Thymus (tissue), 11 donors: ENCODE measurements at regions not wholly inside any gene's neighbourhood (a gene's known extent, or its start where the extent isn't known, plus 50 kb on each side); places are given as distances from the start of the nearest gene placed in this dataset.

Source experiments
- DNase-seq, 9 donors: peaks; one replicate each; pipeline ENCODE4 v3.0.0-alpha.2; 2013; ENCODE audit warnings: low spot score in 9 of 9, low read depth in 6 of 9, missing footprints in 1 of 9
- H3K27ac ChIP-seq, 2 donors: one replicate each; pipeline ENCODE4 v1.5.1; 2013; ENCODE audit warnings: control low read depth in 1 of 2, low read depth in 1 of 2, low read length in 1 of 2, mild to moderate bottlenecking in 1 of 2, moderate library complexity in 1 of 2
- H3K27me3 ChIP-seq, 2 donors: one replicate each; pipeline ENCODE4 v1.5.1; 2013; ENCODE audit warnings: low read length in 1 of 2; ENCODE audit not compliant: control insufficient read depth in 2 of 2, insufficient read depth in 1 of 2
- H3K36me3 ChIP-seq, 2 donors: one replicate each; pipeline ENCODE4 v1.5.1; 2013; ENCODE audit warnings: low read length in 1 of 2, mild to moderate bottlenecking in 1 of 2, moderate library complexity in 1 of 2; ENCODE audit not compliant: control insufficient read depth in 2 of 2, insufficient read depth in 2 of 2
- H3K4me1 ChIP-seq, 2 donors: one replicate each; pipeline ENCODE4 v1.5.1; 2013; ENCODE audit warnings: low read length in 2 of 2; ENCODE audit not compliant: control insufficient read depth in 2 of 2, insufficient read depth in 2 of 2
- H3K4me3 ChIP-seq, 2 donors: one replicate each; pipeline ENCODE4 v1.5.1; 2013; ENCODE audit warnings: low read length in 2 of 2, control low read depth in 1 of 2, mild to moderate bottlenecking in 1 of 2
- H3K9me3 ChIP-seq, 2 donors: one replicate each; pipeline ENCODE4 v1.5.1; 2013; ENCODE audit warnings: low read length in 1 of 2, mild to moderate bottlenecking in 1 of 2; ENCODE audit not compliant: control insufficient read depth in 2 of 2, insufficient read depth in 1 of 2
- WGBS: extraction: QIAGEN DNeasy Blood & Tissue Kit; methylation state at CpG from one replicate; pipeline ENCODE4 v1.1.7; 2013; 5-methylcytosine and 5-hydroxymethylcytosine counted together
- donor health status: healthy.

GRCh38 chr17:52376137-52376536 is 217.6 kb upstream of the CA10 start:
- 70% methylated on average over 3 of the region's 3 CpGs for WGBS
- no peaks in the 10 kb centered on the region for H3K9me3 ChIP-seq

DNA sequence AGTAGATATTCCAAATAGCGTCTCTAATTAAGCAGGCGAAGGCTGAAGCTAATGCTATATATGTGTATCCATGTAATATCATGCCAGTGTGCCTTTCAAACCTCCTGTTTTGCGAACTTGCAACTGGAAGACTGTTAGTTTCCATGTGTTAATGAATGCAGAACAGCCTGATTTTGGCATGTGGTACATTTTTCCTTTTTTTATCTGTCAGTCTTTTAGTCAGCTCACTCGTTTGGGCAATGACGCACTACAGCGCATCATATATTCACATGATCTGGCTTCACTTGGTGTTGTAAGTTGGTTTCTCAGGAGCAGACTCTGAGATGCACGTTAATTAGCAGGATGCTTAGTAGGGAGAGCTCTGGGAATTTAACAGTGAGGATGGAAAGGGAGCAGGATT is 210.4 kb upstream of the CA10 start:
- Histone ChIP-seq H3K9me3 (no peaks in the 10 kb centered on the region), H3K4me1 (no peaks in the 10 kb centered on the region), H3K27ac (no peak overlapping the region), H3K36me3 (no peaks in the 10 kb centered on the region), H3K27me3 (no peaks in the 10 kb centered on the region), H3K4me3 (no peak overlapping the region)
- WGBS: 90% methylated on average over 7 of the region's 7 CpGs
- no peak for DNase-seq

More at GRCh38 chr17:52376137-52376536, 217.6 kb upstream of the CA10 start:
- Histone ChIP-seq H3K4me1 (no peaks in the 10 kb centered on the region), H3K36me3 (no peaks in the 10 kb centered on the region), H3K27ac (no peak overlapping the region), H3K27me3 (no peaks in the 10 kb centered on the region), H3K4me3 (no peak overlapping the region)
- no peak for DNase-seq

DNA sequence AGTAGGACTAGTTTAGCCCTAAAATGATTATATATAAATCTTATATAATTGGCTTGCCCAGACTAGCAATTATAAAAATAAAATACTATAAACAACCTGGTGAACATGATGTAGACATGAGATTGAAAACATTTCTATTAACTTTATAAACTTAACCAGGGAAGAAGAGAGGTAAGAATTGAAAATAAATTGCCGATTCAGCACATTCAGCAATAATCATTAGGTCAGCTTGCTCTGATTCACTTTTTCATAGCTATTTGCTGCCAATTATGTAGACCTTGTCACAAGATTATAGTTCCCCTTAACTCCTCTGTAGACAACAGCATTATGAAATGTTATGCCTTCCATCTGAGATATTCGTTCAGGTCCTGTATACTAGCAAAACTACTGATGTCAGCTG is 199.3 kb upstream of the CA10 start:
- Histone ChIP-seq H3K9me3 (no peaks in the 10 kb centered on the region), H3K27ac (no peak overlapping the region), H3K4me3 (no peak overlapping the region), H3K4me1 (no peaks in the 10 kb centered on the region), H3K36me3 (no peaks in the 10 kb centered on the region), H3K27me3 (no peaks in the 10 kb centered on the region)
- no peak for DNase-seq
- WGBS: 94% methylated on average over 2 of the region's 2 CpGs

DNA sequence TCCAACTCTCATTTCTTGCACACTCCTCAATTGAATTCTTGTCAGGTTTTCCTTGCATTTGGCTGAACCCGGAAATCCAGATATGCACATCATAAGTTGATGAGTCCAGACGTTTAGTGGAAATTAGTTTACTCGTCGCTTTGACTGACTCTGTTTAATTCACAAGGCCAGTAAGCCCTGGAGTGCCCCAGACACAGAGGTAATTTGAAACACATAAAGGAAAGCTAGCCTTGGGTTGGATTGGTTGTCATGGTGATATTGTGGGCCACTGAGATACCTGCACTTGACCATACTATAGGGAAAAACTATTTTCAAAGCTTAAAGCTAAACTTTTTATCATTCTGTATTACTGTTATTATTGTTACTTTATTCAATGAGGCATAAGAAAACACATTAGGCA is 178.3 kb upstream of the CA10 start:
- Histone ChIP-seq H3K27me3 (no peaks in the 10 kb centered on the region), H3K4me1 (no peaks in the 10 kb centered on the region), H3K36me3 (no peaks in the 10 kb centered on the region), H3K9me3 (no peaks in the 10 kb centered on the region), H3K4me3 (no peak overlapping the region), H3K27ac (no peak overlapping the region)
- 84% methylated on average over 4 of the region's 4 CpGs for WGBS
- DNase-seq: no peak

- no peak overlapping the region for H3K27ac ChIP-seq
- DNase-seq: no peak
- H3K36me3 ChIP-seq: no peaks in the 10 kb centered on the region
- peaks cover 0 to 3% of the 10 kb centered on the region in 2 donors for H3K9me3 ChIP-seq
- H3K4me3 ChIP-seq: no peak overlapping the region
- 35% methylated on average over 1 of the region's 1 CpG for WGBS
- no peaks in the 10 kb centered on the region for H3K27me3 ChIP-seq
- H3K4me1 ChIP-seq: no peaks in the 10 kb centered on the region
Observed at GRCh38 chr17:52306314-52306713, 147.8 kb upstream of the CA10 start.

DNA sequence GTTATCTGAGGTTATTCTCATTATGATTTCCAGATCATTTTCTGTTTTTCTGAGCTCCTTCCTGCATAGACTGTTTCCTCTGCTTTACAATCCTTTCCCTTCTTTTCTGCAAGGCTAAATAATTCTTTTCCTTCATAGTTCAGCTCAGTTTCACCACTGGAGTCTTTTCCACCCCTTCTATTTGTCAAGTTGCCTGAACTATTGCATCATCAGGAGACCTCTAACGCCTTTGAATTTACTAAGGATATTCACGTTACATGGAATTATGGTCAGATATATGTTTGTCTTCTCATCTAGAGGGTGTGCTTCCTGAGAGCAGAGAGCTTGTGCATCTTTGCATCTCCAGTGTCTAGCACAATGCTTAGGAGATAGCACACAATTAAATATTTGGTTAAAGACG is 140.4 kb upstream of the CA10 start:
- Histone ChIP-seq H3K4me1 (no peaks in the 10 kb centered on the region), H3K27me3 (no peaks in the 10 kb centered on the region), H3K4me3 (no peak overlapping the region), H3K27ac (no peak overlapping the region), H3K36me3 (no peaks in the 10 kb centered on the region), H3K9me3 (no peaks in the 10 kb centered on the region)
- DNase-seq: no peak
- 93% methylated on average over 3 of the region's 3 CpGs for WGBS

DNA sequence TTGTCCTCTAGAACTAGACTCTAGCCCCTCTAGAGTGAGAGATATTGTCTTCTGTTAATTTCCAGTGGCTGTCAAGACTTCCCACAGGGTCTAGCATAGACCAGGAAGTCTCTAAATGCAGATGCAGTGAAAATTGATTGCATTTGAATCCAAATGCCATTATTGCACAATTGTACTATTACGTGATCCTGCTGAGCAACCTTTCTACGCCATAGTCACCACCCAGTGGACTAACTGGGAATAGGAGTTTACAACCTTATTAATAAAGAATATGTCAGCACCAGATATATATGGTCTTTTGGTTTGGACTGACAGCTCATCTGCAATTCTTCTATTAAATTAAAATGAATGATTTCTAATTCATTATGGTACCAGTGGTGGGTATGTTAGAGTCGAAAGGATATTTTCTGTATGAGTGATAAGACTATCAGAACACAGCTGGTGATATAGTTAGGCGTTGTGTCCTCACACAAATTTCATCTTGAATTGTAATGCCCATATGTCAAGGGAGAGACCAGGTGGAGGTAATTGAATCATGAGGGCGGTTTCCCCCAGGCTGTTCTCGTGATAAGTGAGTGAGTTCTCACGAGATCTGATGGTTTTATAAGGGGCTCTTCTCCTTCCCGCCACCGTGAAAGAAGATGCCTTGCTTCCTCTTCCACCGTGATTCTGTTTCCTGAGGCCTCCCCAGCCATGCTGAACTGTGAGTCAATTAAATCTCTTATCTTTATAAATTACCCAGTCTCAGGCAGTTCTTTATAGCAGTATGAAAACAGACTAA is 138.9 kb upstream of the CA10 start:
- no peak for DNase-seq
- H3K4me1 ChIP-seq: no peaks in the 10 kb centered on the region
- H3K27me3 ChIP-seq: no peaks in the 10 kb centered on the region
- H3K9me3 ChIP-seq: no peaks in the 10 kb centered on the region
- 66% methylated on average over 10 of the region's 10 CpGs for WGBS
- H3K4me3 ChIP-seq: no peak overlapping the region
- H3K36me3 ChIP-seq: no peaks in the 10 kb centered on the region
- H3K27ac ChIP-seq: no peak overlapping the region

DNA sequence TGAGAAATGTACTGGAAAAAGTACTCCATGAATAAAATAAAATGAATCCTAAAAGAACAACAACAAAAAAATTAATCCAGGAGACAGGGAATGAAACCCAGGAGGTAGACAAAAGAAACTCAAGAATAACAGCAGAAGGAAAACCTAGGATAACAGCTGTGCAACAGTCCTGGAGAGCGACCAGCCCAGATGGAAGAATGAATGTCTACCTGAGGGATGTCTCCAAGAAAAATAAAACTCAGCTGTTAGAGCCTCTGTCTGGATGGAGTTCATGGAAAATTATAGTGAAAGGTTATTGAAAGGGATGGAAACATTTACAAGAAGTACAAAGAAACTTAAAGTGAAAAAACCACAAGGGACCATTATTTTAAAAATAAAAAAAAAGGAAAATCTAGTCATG is 135.8 kb upstream of the CA10 start:
- H3K9me3 ChIP-seq: no peaks in the 10 kb centered on the region

GRCh38 chr17:52287611-52288010 is 129.1 kb upstream of the CA10 start:
- H3K9me3 ChIP-seq: no peaks in the 10 kb centered on the region
- H3K27me3 ChIP-seq: no peaks in the 10 kb centered on the region
- H3K4me3 ChIP-seq: no peak overlapping the region
- no peaks in the 10 kb centered on the region for H3K36me3 ChIP-seq
- no peaks in the 10 kb centered on the region for H3K4me1 ChIP-seq
- 100% methylated on average over 2 of the region's 2 CpGs for whole genome bisulfite sequencing
- DNase-seq: no peak
- H3K27ac ChIP-seq: no peak overlapping the region

More for the DNA sequence above, 135.8 kb upstream of the CA10 start:
- no peak overlapping the region for H3K27ac ChIP-seq
- H3K36me3 ChIP-seq: no peaks in the 10 kb centered on the region
- DNase-seq: no peak
- H3K4me3 ChIP-seq: no peak overlapping the region
- WGBS: 93% methylated on average over 1 of the region's 1 CpG
- no peaks in the 10 kb centered on the region for H3K27me3 ChIP-seq
- H3K4me1 ChIP-seq: no peaks in the 10 kb centered on the region
